NCI-H1436 (cell line): ENCODE measurements at regions not wholly inside any gene's neighbourhood (a gene's known extent, or its start where the extent isn't known, plus 50 kb on each side); places are given as distances from the start of the nearest gene placed in this dataset.

Experiments
- DNase-seq: peaks from one replicate; lab custom pipeline; 2025; lab: John Stamatoyannopoulos, UW

- no peak for DNase-seq
Measured at GRCh38 chr13:50104493-50104892, 89.2 kb downstream of the KCNRG start.

- DNase-seq = no peak
Measured at GRCh38 chr13:50106559-50106958, 91.3 kb downstream of the KCNRG start.

GRCh38 chr13:50107205-50107604 is 92.0 kb downstream of the KCNRG start:
- DNase-seq = no peak

- no peak for DNase-seq
Measured at GRCh38 chr13:50114961-50115360, 99.7 kb downstream of the KCNRG start.

- no peak for DNase-seq
Measured at GRCh38 chr13:50115695-50116094, 100.5 kb downstream of the KCNRG start.

GRCh38 chr13:50116430-50116973 is 101.3 kb downstream of the KCNRG start:
- no peak for DNase-seq

GRCh38 chr13:50119591-50119990 is 104.3 kb downstream of the KCNRG start:
- no peak for DNase-seq

GRCh38 chr13:50122455-50122854 is 107.2 kb downstream of the KCNRG start:
- DNase-seq = no peak

- DNase-seq = no peak
Measured at GRCh38 chr13:50123002-50123401, 107.8 kb downstream of the KCNRG start.

- no peak for DNase-seq
Measured at GRCh38 chr13:50123515-50123861, 108.2 kb downstream of the KCNRG start.

GRCh38 chr13:50123862-50124535 is 108.8 kb downstream of the KCNRG start:
- DNase-seq = peak; percentile 88

GRCh38 chr13:50124536-50125303 is 109.5 kb downstream of the KCNRG start:
- no peak for DNase-seq

- no peak for DNase-seq
Measured at GRCh38 chr13:50125304-50125553, 110.0 kb downstream of the KCNRG start.

GRCh38 chr13:50125554-50126262 is 110.5 kb downstream of the KCNRG start:
- DNase-seq = peak; percentile 80

GRCh38 chr13:50126263-50126992 is 111.2 kb downstream of the KCNRG start:
- DNase-seq = peak; percentile 16

GRCh38 chr13:50126993-50127725 is 111.9 kb downstream of the KCNRG start:
- no peak for DNase-seq

GRCh38 chr13:50127726-50128291 is 112.6 kb downstream of the KCNRG start:
- no peak for DNase-seq

GRCh38 chr13:50128428-50128931 is 113.2 kb downstream of the KCNRG start:
- no peak for DNase-seq

- no peak for DNase-seq
Measured at GRCh38 chr13:50129081-50129705, 113.9 kb downstream of the KCNRG start.

- no peak for DNase-seq
Measured at GRCh38 chr13:50129706-50130122, 114.5 kb downstream of the KCNRG start.
